Brain microvascular endothelial cell (primary cell): ENCODE measurements at regions not wholly inside any gene's neighbourhood (a gene's known extent, or its start where the extent isn't known, plus 50 kb on each side); places are given as distances from the start of the nearest gene placed in this dataset.
"Not testable (repeated sequence)": the region's sequence is repeated elsewhere in the genome, so short reads cannot be mapped to it uniquely, and the experiment has no call there.

Experiments
- DNase-seq: peaks from one replicate; pipeline ENCODE4 v3.0.0-alpha.2; 2020
- H3K27ac ChIP-seq: fragments of 250-450 bp; sonication (Bioruptor Pico); 2 replicates; pipeline ENCODE4 v1.5.1; 2020; ENCODE audit warnings: mild to moderate bottlenecking, moderate library complexity
- H3K27me3 ChIP-seq: fragments of 250-450 bp; sonication (Bioruptor Pico); replicated peaks from 2 replicates; pipeline ENCODE4 v1.5.1; 2020; ENCODE audit warnings: mild to moderate bottlenecking
- H3K36me3 ChIP-seq: fragments of 250-450 bp; sonication (Bioruptor Pico); replicated peaks from 2 replicates; pipeline ENCODE4 v1.5.1; 2020; ENCODE audit warnings: mild to moderate bottlenecking
- H3K4me3 ChIP-seq: 2 replicates; pipeline ENCODE4 v1.5.1; 2011; ENCODE audit warnings: low read depth, mild to moderate bottlenecking, control low read depth, low read length, moderate library complexity
- in situ Hi-C: cut with HindIII; loops from 2 replicates; pipeline ENCODE4 v1.10.0; 2017; ENCODE audit warnings: low sequenced_read_pairs, low pct_ligation_motif_present
- TF ChIP-seq, protein P1 (sequence below): IDR thresholded peaks from 2 replicates; pipeline ENCODE4 v1.5.1; 2011; ENCODE audit warnings: low read depth, mild to moderate bottlenecking, moderate library complexity, low read length, control low read depth, inconsistent platforms; ENCODE audit errors: missing control alignments

DNA sequence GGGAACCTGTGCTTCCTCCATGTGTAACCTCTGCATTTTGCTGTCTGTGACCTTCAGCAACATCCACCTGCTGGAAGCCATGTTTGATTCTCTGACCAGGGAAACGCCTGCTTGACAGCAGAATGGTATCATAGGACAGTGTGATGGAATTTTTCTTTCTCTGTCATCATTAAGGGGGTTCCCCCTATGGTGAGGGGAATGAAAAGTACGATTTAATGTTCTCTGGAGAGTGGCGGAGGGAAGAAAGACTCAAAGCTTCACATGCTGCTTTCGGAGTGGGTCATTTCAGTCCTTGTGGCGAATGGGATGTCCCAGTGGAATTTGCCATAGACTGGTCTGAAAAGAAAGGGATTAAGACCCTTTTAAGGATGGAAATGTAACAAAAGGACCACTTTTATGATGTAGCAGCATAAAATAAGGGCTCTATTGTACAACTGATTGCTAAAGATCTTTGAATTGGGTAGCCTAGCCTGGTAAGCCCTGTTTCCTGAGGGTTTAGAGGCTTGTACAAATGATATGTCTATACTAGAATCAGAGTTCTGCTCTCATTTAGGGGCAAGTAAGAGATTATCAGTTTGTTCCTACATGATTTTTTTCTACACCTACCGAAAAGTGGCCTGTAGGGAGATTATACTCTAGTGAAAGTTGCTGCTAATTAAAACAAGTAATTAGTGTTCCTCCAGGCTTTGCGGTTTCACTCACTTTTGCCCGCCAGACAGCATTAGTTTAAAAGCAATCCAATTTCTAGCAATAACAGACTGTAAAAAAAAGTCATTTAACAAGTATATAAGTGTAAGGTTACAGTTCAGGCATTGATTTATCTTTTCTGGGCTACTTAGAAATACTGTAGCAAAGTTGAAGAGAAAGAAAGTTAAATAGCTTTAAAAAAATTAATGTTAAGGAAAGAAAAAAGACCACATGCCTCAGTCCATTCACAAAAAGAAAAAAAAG is 904.5 kb downstream of the NR2F1-AS1 start:
- in situ Hi-C loops, result no loop called here
- H3K27ac ChIP-seq, result no peak overlapping the region

GRCh38 chr5:92674321-92674720 is 906.7 kb downstream of the NR2F1-AS1 start:
- in situ Hi-C loops, result no loop called here

More for the DNA sequence above, 904.5 kb downstream of the NR2F1-AS1 start:
- TF ChIP-seq, protein P1, sequence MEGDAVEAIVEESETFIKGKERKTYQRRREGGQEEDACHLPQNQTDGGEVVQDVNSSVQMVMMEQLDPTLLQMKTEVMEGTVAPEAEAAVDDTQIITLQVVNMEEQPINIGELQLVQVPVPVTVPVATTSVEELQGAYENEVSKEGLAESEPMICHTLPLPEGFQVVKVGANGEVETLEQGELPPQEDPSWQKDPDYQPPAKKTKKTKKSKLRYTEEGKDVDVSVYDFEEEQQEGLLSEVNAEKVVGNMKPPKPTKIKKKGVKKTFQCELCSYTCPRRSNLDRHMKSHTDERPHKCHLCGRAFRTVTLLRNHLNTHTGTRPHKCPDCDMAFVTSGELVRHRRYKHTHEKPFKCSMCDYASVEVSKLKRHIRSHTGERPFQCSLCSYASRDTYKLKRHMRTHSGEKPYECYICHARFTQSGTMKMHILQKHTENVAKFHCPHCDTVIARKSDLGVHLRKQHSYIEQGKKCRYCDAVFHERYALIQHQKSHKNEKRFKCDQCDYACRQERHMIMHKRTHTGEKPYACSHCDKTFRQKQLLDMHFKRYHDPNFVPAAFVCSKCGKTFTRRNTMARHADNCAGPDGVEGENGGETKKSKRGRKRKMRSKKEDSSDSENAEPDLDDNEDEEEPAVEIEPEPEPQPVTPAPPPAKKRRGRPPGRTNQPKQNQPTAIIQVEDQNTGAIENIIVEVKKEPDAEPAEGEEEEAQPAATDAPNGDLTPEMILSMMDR, result no peak
- Histone ChIP-seq H3K27me3 (no peaks in the 10 kb centered on the region), H3K36me3 (no peaks in the 10 kb centered on the region), H3K4me3 (no peak overlapping the region)
- no peak for DNase-seq

GRCh38 chr5:92665506-92665905 is 915.5 kb downstream of the NR2F1-AS1 start:
- in situ Hi-C loops, result no loop called here
- no peaks in the 10 kb centered on the region for H3K36me3 ChIP-seq
- no peak for DNase-seq
- TF ChIP-seq, protein P1, result no peak
- no peak overlapping the region for H3K27ac ChIP-seq
- H3K27me3 ChIP-seq, result no peaks in the 10 kb centered on the region
- H3K4me3 ChIP-seq, result no peak overlapping the region

More at GRCh38 chr5:92674321-92674720, 906.7 kb downstream of the NR2F1-AS1 start:
- H3K36me3 ChIP-seq, result no peaks in the 10 kb centered on the region
- TF ChIP-seq, protein P1, result no peak
- H3K4me3 ChIP-seq, result no peak overlapping the region
- H3K27me3 ChIP-seq, result no peaks in the 10 kb centered on the region
- H3K27ac ChIP-seq, result no peak overlapping the region
- DNase-seq, result no peak

DNA sequence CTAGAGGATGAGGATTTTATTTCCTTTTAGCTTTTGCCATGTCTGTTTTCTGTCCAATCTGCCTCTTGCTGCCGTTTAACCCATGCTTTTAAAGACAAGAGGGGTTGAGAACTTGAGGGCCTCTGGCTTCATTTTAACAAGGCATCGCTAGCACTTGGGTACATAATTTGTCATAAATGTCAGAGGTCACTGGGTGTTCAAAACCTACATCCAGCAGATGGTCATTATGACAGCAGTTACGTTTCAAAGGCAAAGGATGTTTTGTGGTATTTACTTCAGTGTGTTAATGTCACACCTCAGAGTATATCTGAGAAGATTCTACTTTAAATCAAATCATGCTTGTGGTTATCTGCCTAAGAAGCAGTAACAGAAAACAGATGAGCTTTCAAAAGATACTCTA is 918.3 kb downstream of the NR2F1-AS1 start:
- TF ChIP-seq, protein P1, result no peak
- Histone ChIP-seq H3K4me3 (no peak overlapping the region), H3K27ac (no peak overlapping the region), H3K27me3 (no peaks in the 10 kb centered on the region), H3K36me3 (no peaks in the 10 kb centered on the region)
- in situ Hi-C loops, result no loop called here
- DNase-seq, result no peak

DNA sequence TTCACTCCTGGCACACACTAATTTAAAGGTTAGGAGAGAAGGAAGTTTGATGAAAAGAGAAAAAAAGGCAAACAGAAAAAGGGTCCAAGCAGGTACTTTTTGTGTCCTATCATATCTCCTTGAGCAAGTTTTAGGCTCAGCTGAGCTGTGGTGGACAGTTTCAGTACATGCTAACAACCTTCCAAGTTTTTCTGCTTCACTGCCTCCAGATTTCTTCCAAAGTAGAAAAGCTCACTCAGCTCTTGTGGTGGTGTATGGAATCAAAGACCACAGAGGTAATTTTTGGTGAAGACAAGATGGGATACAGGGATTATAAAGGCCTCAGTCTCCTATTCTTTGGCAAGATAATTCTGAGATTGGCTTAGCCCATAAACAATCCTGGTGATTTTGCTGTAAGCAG is 921.8 kb downstream of the NR2F1-AS1 start:
- H3K36me3 ChIP-seq, result no peaks in the 10 kb centered on the region
- H3K4me3 ChIP-seq, result no peak overlapping the region
- H3K27ac ChIP-seq, result no peak overlapping the region
- TF ChIP-seq, protein P1, result no peak
- in situ Hi-C loops, result no loop called here
- no peaks in the 10 kb centered on the region for H3K27me3 ChIP-seq
- no peak for DNase-seq

DNA sequence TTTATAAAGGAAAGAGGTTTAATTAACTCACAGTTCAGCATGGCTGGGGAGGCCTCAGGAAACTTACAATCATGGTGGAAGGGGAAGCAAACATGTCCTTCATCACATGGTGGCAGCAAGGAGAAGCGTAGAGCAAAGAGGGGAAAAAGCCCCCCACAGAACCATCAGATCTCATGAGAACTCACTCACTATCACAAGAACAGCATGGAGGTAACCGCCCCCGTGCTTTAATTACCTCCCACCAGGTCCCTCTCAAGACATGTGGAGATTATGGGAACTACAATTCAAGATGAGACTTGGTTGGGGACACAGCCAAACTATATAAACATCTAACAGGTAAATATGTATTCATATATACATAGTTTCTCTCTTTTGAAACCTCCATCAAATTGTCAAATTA is 926.4 kb downstream of the NR2F1-AS1 start:
- in situ Hi-C loops, DNase-seq, H3K27me3 ChIP-seq, H3K27ac ChIP-seq, H3K36me3 ChIP-seq, H3K4me3 ChIP-seq: not testable (repeated sequence)
